Liver (tissue), 3 donors: ENCODE measurements at regions not wholly inside any gene's neighbourhood (a gene's known extent, or its start where the extent isn't known, plus 50 kb on each side); places are given as distances from the start of the nearest gene placed in this dataset.
A peak's percentile ranks its signal among the peaks of the same experiment; 100 is the strongest.

Source experiments
- ATF3 ChIP-seq: IDR thresholded peaks from 2 replicates; pipeline ENCODE4 v1.6.1; 2016; ENCODE audit warnings: antibody characterized with exemption
- EGR1 ChIP-seq, 2 donors: IDR thresholded peaks; 2 replicates each; pipeline ENCODE4 v1.6.1; 2016 to 2018; ENCODE audit warnings: antibody characterized with exemption in 2 of 2, low read depth in 2 of 2
- FOXA1 ChIP-seq: IDR thresholded peaks from 2 replicates; pipeline ENCODE4 v1.6.1; 2016; ENCODE audit warnings: antibody characterized with exemption
- GABPA ChIP-seq, 2 donors: IDR thresholded peaks in 1 of 2; conservative IDR thresholded peaks in 1 of 2; 2 replicates each; pipeline ENCODE4 v1.6.1; 2016; ENCODE audit warnings: antibody characterized with exemption in 2 of 2, mild to moderate bottlenecking in 1 of 2, moderate library complexity in 1 of 2
- HNF4G ChIP-seq: IDR thresholded peaks from 2 replicates; pipeline ENCODE4 v1.6.1; 2016; ENCODE audit warnings: antibody characterized with exemption
- JUND ChIP-seq, 2 donors: IDR thresholded peaks; 2 replicates each; pipeline ENCODE4 v1.6.1; 2016; ENCODE audit warnings: antibody characterized with exemption in 2 of 2
- MAX ChIP-seq: IDR thresholded peaks from 2 replicates; pipeline ENCODE4 v1.6.1; 2016; ENCODE audit warnings: antibody characterized with exemption
- RAD21 ChIP-seq, 2 donors: IDR thresholded peaks; 2 replicates each; pipeline ENCODE4 v1.6.1; 2016; ENCODE audit warnings: antibody characterized with exemption in 2 of 2, mild to moderate bottlenecking in 2 of 2
- REST ChIP-seq: IDR thresholded peaks from 2 replicates; pipeline ENCODE4 v1.6.1; 2016; ENCODE audit warnings: antibody characterized with exemption, mild to moderate bottlenecking
- RXRA ChIP-seq, 2 donors: IDR thresholded peaks; 2 replicates each; pipeline ENCODE4 v1.6.1; 2017 to 2018; ENCODE audit warnings: antibody characterized with exemption in 2 of 2, mild to moderate bottlenecking in 1 of 2
- SP1 ChIP-seq: IDR thresholded peaks from 2 replicates; pipeline ENCODE4 v1.6.1; 2018; ENCODE audit warnings: antibody characterized with exemption, mild to moderate bottlenecking
- YY1 ChIP-seq: IDR thresholded peaks from 2 replicates; pipeline ENCODE4 v1.6.1; 2016; ENCODE audit warnings: antibody characterized with exemption, mild to moderate bottlenecking
- TF ChIP-seq, protein P1 (sequence below): fragments of 150-350 bp; IDR thresholded peaks from 2 replicates; pipeline ENCODE4 v1.5.1; 2017; ENCODE audit warnings: improper control_type of control experiment, low read depth, low read length; ENCODE audit not compliant: missing input control
- donor health status: healthy.
- donor health status: healthy.

DNA sequence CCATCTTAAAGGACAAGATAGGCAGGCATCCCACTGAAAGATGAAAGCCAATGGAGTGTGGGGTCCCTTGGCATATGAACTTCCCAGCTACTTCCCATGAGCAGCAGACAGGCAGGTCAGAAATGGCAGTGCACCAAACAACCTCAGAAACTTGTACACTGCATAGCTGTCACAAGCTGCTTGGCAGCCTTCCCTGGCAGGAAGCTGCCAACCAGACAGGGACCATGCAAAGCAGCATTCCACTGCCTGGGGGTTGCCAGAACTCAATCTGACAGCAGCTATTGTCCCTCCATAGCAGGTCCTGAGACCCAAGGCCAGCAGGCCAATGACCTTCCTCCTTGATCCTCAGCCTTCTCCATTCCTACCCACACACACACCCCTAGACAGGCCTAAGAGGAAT is 139.5 kb downstream of the PLCE1 start:
- TF ChIP-seq, protein P1, sequence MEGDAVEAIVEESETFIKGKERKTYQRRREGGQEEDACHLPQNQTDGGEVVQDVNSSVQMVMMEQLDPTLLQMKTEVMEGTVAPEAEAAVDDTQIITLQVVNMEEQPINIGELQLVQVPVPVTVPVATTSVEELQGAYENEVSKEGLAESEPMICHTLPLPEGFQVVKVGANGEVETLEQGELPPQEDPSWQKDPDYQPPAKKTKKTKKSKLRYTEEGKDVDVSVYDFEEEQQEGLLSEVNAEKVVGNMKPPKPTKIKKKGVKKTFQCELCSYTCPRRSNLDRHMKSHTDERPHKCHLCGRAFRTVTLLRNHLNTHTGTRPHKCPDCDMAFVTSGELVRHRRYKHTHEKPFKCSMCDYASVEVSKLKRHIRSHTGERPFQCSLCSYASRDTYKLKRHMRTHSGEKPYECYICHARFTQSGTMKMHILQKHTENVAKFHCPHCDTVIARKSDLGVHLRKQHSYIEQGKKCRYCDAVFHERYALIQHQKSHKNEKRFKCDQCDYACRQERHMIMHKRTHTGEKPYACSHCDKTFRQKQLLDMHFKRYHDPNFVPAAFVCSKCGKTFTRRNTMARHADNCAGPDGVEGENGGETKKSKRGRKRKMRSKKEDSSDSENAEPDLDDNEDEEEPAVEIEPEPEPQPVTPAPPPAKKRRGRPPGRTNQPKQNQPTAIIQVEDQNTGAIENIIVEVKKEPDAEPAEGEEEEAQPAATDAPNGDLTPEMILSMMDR, result no peak
- TF ChIP-seq REST (no peak), YY1 (no peak), RAD21 (IDR thresholded peaks at IDR 0.05) (peak in 1 of 2 donors; percentile 22), RXRA (IDR thresholded peaks at IDR 0.05) (no peak), MAX (no peak), EGR1 (IDR thresholded peaks at IDR 0.05; ENCODE audit: low read depth in 2 of 2) (no peak), HNF4G (no peak), SP1 (no peak), GABPA (IDR thresholded peaks at IDR 0.05 in 1 of 2, conservative IDR thresholded peaks at IDR 0.05 in 1 of 2) (no peak), ATF3 (no peak), JUND (IDR thresholded peaks at IDR 0.05) (no peak), FOXA1 (no peak)
